Effector CD4-positive, alpha-beta T cell (primary cell): ENCODE measurements at regions not wholly inside any gene's neighbourhood (a gene's known extent, or its start where the extent isn't known, plus 50 kb on each side); places are given as distances from the start of the nearest gene placed in this dataset.
"Not testable (repeated sequence)": the region's sequence is repeated elsewhere in the genome, so short reads cannot be mapped to it uniquely, and the experiment has no call there.

Experiments used
- DNase-seq: peaks from one replicate; pipeline ENCODE4 v3.0.0-alpha.2; 2020

GRCh38 chr13:70755456-70755855 lies 647.2 kb upstream of the KLHL1 start:
- DNase-seq, result no peak

- DNase-seq, result no peak
Measured at GRCh38 chr13:70747262-70747661, 639.0 kb upstream of the KLHL1 start.

- not testable (repeated sequence) for DNase-seq
Measured at GRCh38 chr13:70746469-70746868, 638.2 kb upstream of the KLHL1 start.

- DNase-seq, result no peak
Measured at GRCh38 chr13:70736622-70737317, 628.5 kb upstream of the KLHL1 start.

- no peak for DNase-seq
Measured at GRCh38 chr13:70732611-70733010, 624.4 kb upstream of the KLHL1 start.

GRCh38 chr13:70729369-70729768 lies 621.1 kb upstream of the KLHL1 start:
- DNase-seq, result no peak

GRCh38 chr13:70723732-70724131 lies 615.5 kb upstream of the KLHL1 start:
- DNase-seq, result no peak

- DNase-seq, result no peak
Measured at GRCh38 chr13:70720386-70720785, 612.1 kb upstream of the KLHL1 start.

- no peak for DNase-seq
Measured at GRCh38 chr13:70714993-70715392, 606.7 kb upstream of the KLHL1 start.

GRCh38 chr13:70708775-70709174 lies 600.5 kb upstream of the KLHL1 start:
- DNase-seq, result no peak

GRCh38 chr13:70703755-70704154 lies 595.5 kb upstream of the KLHL1 start:
- no peak for DNase-seq

GRCh38 chr13:70694996-70695715 lies 586.9 kb upstream of the KLHL1 start:
- no peak for DNase-seq

- DNase-seq, result no peak
Measured at GRCh38 chr13:70668983-70669382, 560.7 kb upstream of the KLHL1 start.

GRCh38 chr13:70668293-70668692 lies 560.0 kb upstream of the KLHL1 start:
- no peak for DNase-seq

GRCh38 chr13:70666883-70667556 lies 558.8 kb upstream of the KLHL1 start:
- DNase-seq, result no peak

GRCh38 chr13:70662231-70662940 lies 554.1 kb upstream of the KLHL1 start:
- no peak for DNase-seq

GRCh38 chr13:70644052-70644451 lies 535.8 kb upstream of the KLHL1 start:
- DNase-seq, result no peak

GRCh38 chr13:70634893-70635292 lies 526.6 kb upstream of the KLHL1 start:
- no peak for DNase-seq

- DNase-seq, result no peak
Measured at GRCh38 chr13:70630247-70630646, 522.0 kb upstream of the KLHL1 start.

- DNase-seq, result no peak
Measured at GRCh38 chr13:70623239-70623638, 515.0 kb upstream of the KLHL1 start.

GRCh38 chr13:70622796-70623195 lies 514.5 kb upstream of the KLHL1 start:
- DNase-seq, result no peak

- no peak for DNase-seq
Measured at GRCh38 chr13:70619936-70620335, 511.7 kb upstream of the KLHL1 start.

- no peak for DNase-seq
Measured at GRCh38 chr13:70616847-70617246, 508.6 kb upstream of the KLHL1 start.
